HG03432 (cell line): ENCODE measurements at regions not wholly inside any gene's neighbourhood (a gene's known extent, or its start where the extent isn't known, plus 50 kb on each side); places are given as distances from the start of the nearest gene placed in this dataset.

Experiments used
- ATAC-seq: cut with Tn5 transposase; IDR thresholded peaks from one replicate; pipeline ENCODE4 v1.9.1; 2021; ENCODE audit warnings: mild to moderate bottlenecking, moderate library complexity; ENCODE audit not compliant: unreplicated experiment

- no peak for ATAC-seq
Observed at GRCh38 chr3:67278015-67278618, 280.0 kb downstream of the KBTBD8 start.

GRCh38 chr3:67286586-67286985 is 288.5 kb downstream of the KBTBD8 start:
- ATAC-seq: no peak

GRCh38 chr3:67288466-67289106 is 290.5 kb downstream of the KBTBD8 start:
- no peak for ATAC-seq

- ATAC-seq: no peak
Observed at GRCh38 chr3:67289626-67290025, 291.5 kb downstream of the KBTBD8 start.

GRCh38 chr3:67290438-67290837 is 292.3 kb downstream of the KBTBD8 start:
- ATAC-seq: peak; percentile 42

- ATAC-seq: no peak
Observed at GRCh38 chr3:67291287-67292252, 293.5 kb downstream of the KBTBD8 start.

GRCh38 chr3:67292356-67293121 is 294.4 kb downstream of the KBTBD8 start:
- no peak for ATAC-seq

- no peak for ATAC-seq
Observed at GRCh38 chr3:67294341-67294740, 296.2 kb downstream of the KBTBD8 start.

GRCh38 chr3:67296039-67296892 is 298.2 kb downstream of the KBTBD8 start:
- no peak for ATAC-seq

- no peak for ATAC-seq
Observed at GRCh38 chr3:67297715-67298475, 299.8 kb downstream of the KBTBD8 start.

GRCh38 chr3:67301556-67301955 is 303.4 kb downstream of the KBTBD8 start:
- ATAC-seq: no peak

- no peak for ATAC-seq
Observed at GRCh38 chr3:67302489-67302888, 304.4 kb downstream of the KBTBD8 start.

GRCh38 chr3:67305160-67305559 is 307.1 kb downstream of the KBTBD8 start:
- ATAC-seq: no peak

GRCh38 chr3:67305922-67306321 is 307.8 kb downstream of the KBTBD8 start:
- no peak for ATAC-seq

GRCh38 chr3:67311440-67311839 is 313.3 kb downstream of the KBTBD8 start:
- ATAC-seq: no peak

GRCh38 chr3:67312155-67312554 is 314.0 kb downstream of the KBTBD8 start:
- ATAC-seq: no peak

GRCh38 chr3:67318162-67318561 is 320.1 kb downstream of the KBTBD8 start:
- no peak for ATAC-seq

GRCh38 chr3:67324554-67324953 is 326.4 kb downstream of the KBTBD8 start:
- ATAC-seq: no peak
